Endothelial cell of umbilical vein (primary cell): ENCODE measurements at regions not wholly inside any gene's neighbourhood (a gene's known extent, or its start where the extent isn't known, plus 50 kb on each side); places are given as distances from the start of the nearest gene placed in this dataset.

ENCODE experiments used
- BruUV-seq: library from RNA; stranded (reverse); fragments of 400-500 nt; replicated peaks from 2 replicates; lab custom pipeline; 2021; lab: Mats Ljungman, UMichigan
- CTCF ChIA-PET: fragments of 300-600, 350-600 bp; sonication (Branson Sonifier 250); formaldehyde crosslinking; loops from one replicate; lab custom pipeline; 2021; ENCODE audit warnings: antibody characterized with exemption, inconsistent platforms; lab: Charles Lee
- POLR2A ChIA-PET: fragments of 300-600, 350-600 bp; sonication (Branson Sonifier 250); formaldehyde crosslinking; loops from one replicate; lab custom pipeline; 2021; ENCODE audit warnings: antibody characterized with exemption, inconsistent platforms; lab: Charles Lee
- DNase-seq: peaks from one replicate; pipeline ENCODE4 v3.0.0-alpha.2; 2011; ENCODE audit warnings: low read depth, low spot score
- FAIRE-seq: peaks from 2 replicates; lab custom pipeline; 2011; peaks lifted over from hg19 to GRCh38; lab: Jason Lieb, UNC
- H2AFZ ChIP-seq: 2 replicates; pipeline ENCODE4 v1.6.0; 2012; ENCODE audit warnings: low read depth, low read length, control low read depth, inconsistent platforms
- H3K27ac ChIP-seq: 2 replicates; pipeline ENCODE4 v1.5.1; 2011; ENCODE audit warnings: low read depth, mild to moderate bottlenecking, control low read depth, low read length, moderate library complexity; ENCODE audit not compliant: insufficient read depth
- H3K27me3 ChIP-seq, 2 experiments: 2 replicates each; pipeline versions ENCODE4 v1.6.0 to v1.6.1; 2011; ENCODE audit warnings: low read length in 2 of 2, mixed read lengths in 1 of 2; ENCODE audit not compliant: control insufficient read depth in 2 of 2, insufficient read depth in 2 of 2
- H3K36me3 ChIP-seq, 2 experiments: 2 replicates in 1 of 2; 3 replicates in 1 of 2; pipeline ENCODE4 v1.5.1; 2011; ENCODE audit warnings: low read length in 2 of 2, mild to moderate bottlenecking in 1 of 2, moderate library complexity in 1 of 2; ENCODE audit not compliant: control insufficient read depth in 2 of 2, insufficient read depth in 2 of 2; ENCODE audit errors: extremely low read depth in 1 of 2
- H3K4me1 ChIP-seq: 3 replicates; pipeline ENCODE4 v1.5.1; 2011; ENCODE audit warnings: mild to moderate bottlenecking, low read length; ENCODE audit not compliant: control insufficient read depth, insufficient read depth; ENCODE audit errors: extremely low read depth
- H3K4me2 ChIP-seq: 2 replicates; pipeline ENCODE4 v1.6.1; 2011; ENCODE audit warnings: low read length, control low read depth, mixed read lengths; ENCODE audit not compliant: insufficient read depth
- H3K4me3 ChIP-seq, 3 experiments: fragments of 200-600 bp in 1 of 3; sonication (generic), shearing (Covaris generic) in 1 of 3; replicated peaks in 1 of 3; 2 replicates each; pipeline ENCODE4 v1.5.1; 2011 to 2016; ENCODE audit warnings: control low read depth in 3 of 3, low read length in 3 of 3, mild to moderate bottlenecking in 2 of 3, inconsistent platforms in 1 of 3, low read depth in 1 of 3, moderate library complexity in 1 of 3; ENCODE audit not compliant: insufficient read depth in 1 of 3
- H3K79me2 ChIP-seq: 2 replicates; pipeline ENCODE4 v1.6.0; 2012; ENCODE audit warnings: low read length, inconsistent platforms; ENCODE audit not compliant: control insufficient read depth, insufficient read depth
- H3K9ac ChIP-seq: replicated peaks from 2 replicates; pipeline ENCODE3; 2011; ENCODE audit warnings: low read length, control low read depth; ENCODE audit not compliant: insufficient read depth; ENCODE audit errors: extremely low read depth
- H3K9me1 ChIP-seq: replicated peaks from 3 replicates; pipeline ENCODE4 v1.6.0; 2011; ENCODE audit warnings: mild to moderate bottlenecking, low read length; ENCODE audit not compliant: control insufficient read depth, insufficient read depth; ENCODE audit errors: extremely low read depth
- H3K9me3 ChIP-seq: replicated peaks from 2 replicates; pipeline ENCODE4 v1.5.1; 2012; ENCODE audit warnings: low read length, inconsistent platforms; ENCODE audit not compliant: control insufficient read depth, insufficient read depth
- H4K20me1 ChIP-seq: replicated peaks from 2 replicates; pipeline ENCODE3; 2011; ENCODE audit warnings: mild to moderate bottlenecking, low read length; ENCODE audit not compliant: control insufficient read depth, insufficient read depth; ENCODE audit errors: extremely low read depth
- CTCF ChIP-seq, 2 donors: IDR thresholded peaks; 1 replicate in 1 of 2; 2 replicates in 1 of 2; pipeline ENCODE4 v1.5.1; 2011; ENCODE audit warnings: low read length in 2 of 2, mild to moderate bottlenecking in 2 of 2, moderate library complexity in 2 of 2, control low read depth in 1 of 2, inconsistent platforms in 1 of 2, low read depth in 1 of 2; ENCODE audit not compliant: insufficient read depth in 1 of 2; ENCODE audit errors: extremely low read depth in 1 of 2
- EZH2 ChIP-seq: IDR thresholded peaks from 2 replicates; pipeline ENCODE4 v1.6.1; 2012; ENCODE audit warnings: borderline replicate concordance, low read depth, mild to moderate bottlenecking, moderate library complexity, low read length, inconsistent platforms; ENCODE audit not compliant: severe bottlenecking
- FOS ChIP-seq: IDR thresholded peaks from 2 replicates; pipeline ENCODE4 v1.6.1; 2011; ENCODE audit warnings: mild to moderate bottlenecking, low read length, moderate library complexity, borderline replicate concordance; ENCODE audit not compliant: insufficient read depth
- GATA2 ChIP-seq: IDR thresholded peaks from 2 replicates; pipeline ENCODE4 v1.7.0; 2011; ENCODE audit warnings: low read depth, mild to moderate bottlenecking, moderate library complexity, mixed read lengths, low read length; ENCODE audit not compliant: insufficient read length, insufficient read depth
- JUN ChIP-seq: IDR thresholded peaks from 2 replicates; pipeline ENCODE4 v1.6.1; 2011; ENCODE audit warnings: borderline replicate concordance, low read depth; ENCODE audit not compliant: insufficient read length, insufficient read depth
- MAX ChIP-seq: IDR thresholded peaks from 2 replicates; pipeline ENCODE4 v1.6.1; 2011; ENCODE audit not compliant: insufficient read depth, insufficient read length
- MYC ChIP-seq: IDR thresholded peaks from one replicate; pipeline ENCODE4 v1.6.1; 2011; ENCODE audit warnings: mild to moderate bottlenecking, low read depth, low read length
- POLR2A ChIP-seq: IDR thresholded peaks from 2 replicates; pipeline ENCODE4 v1.6.1; 2012; ENCODE audit warnings: low read depth, mild to moderate bottlenecking, control low read depth, low read length
- POLR2AphosphoS5 ChIP-seq: IDR thresholded peaks from 2 replicates; pipeline ENCODE4 v1.6.1; 2012; ENCODE audit warnings: low read depth, mild to moderate bottlenecking, control low read depth, low read length, moderate library complexity; ENCODE audit not compliant: insufficient read depth
- dilution Hi-C: fragments of 300-500 bp; cut with MboI; formaldehyde crosslinking; loops from one replicate; pipeline ENCODE4 v1.15.0; 2019; ENCODE audit warnings: low sequenced_read_pairs; ENCODE audit not compliant: extremely low pct_ligation_motif_present
- intact Hi-C: fragments of 100-400 bp; cut with micrococcal nuclease; formaldehyde crosslinking; loops from one replicate; pipeline ENCODE4 v1.10.0; 2022

- Histone ChIP-seq H3K4me2 (no peak overlapping the region), H3K9me3 (peaks cover 5% of the 10 kb centered on the region), H3K4me1 (no peaks in the 10 kb centered on the region), H3K9ac (no peak overlapping the region), H3K27ac (no peak overlapping the region), H4K20me1 (no peaks in the 10 kb centered on the region), H3K79me2 (no peaks in the 10 kb centered on the region), H3K36me3 (no peaks in the 10 kb centered on the region), H2AFZ (no peak overlapping the region), H3K27me3 (no peaks in the 10 kb centered on the region), H3K9me1 (no peaks in the 10 kb centered on the region), H3K4me3 (no peak overlapping the region)
- intact Hi-C loops (no loop called here), dilution Hi-C loops (no loop called here)
- TF ChIP-seq FOS (no peak), POLR2A (no peak), MYC (no peak), EZH2 (no peak), POLR2AphosphoS5 (no peak), CTCF (IDR thresholded peaks at IDR 0.05; ENCODE audit: extremely low read depth in 1 of 2, insufficient read depth in 1 of 2, low read depth in 1 of 2, low read length in 2 of 2) (no peak), GATA2 (no peak), JUN (no peak), MAX (no peak)
- no TSS peak for BruUV-seq
- ChIA-PET CTCF (no interaction called here), POLR2A (no interaction called here)
- DNase-seq (no peak), FAIRE-seq (no peak)
These were observed 211.2 kb downstream of the C6orf118 start for GRCh38 chr6:165098165-165098564.
